Right kidney (tissue), 1 donor: ENCODE measurements at regions not wholly inside any gene's neighbourhood (a gene's known extent, or its start where the extent isn't known, plus 50 kb on each side); places are given as distances from the start of the nearest gene placed in this dataset.
"Not testable (repeated sequence)": the region's sequence is repeated elsewhere in the genome, so short reads cannot be mapped to it uniquely, and the experiment has no call there.

ENCODE experiments used
- DNase-seq: peaks from one replicate; pipeline ENCODE4 v3.0.0-alpha.2; 2016

- no peak for DNase-seq
Measured at GRCh38 chr12:92061061-92061460, 84.6 kb downstream of the BTG1 start.

DNA sequence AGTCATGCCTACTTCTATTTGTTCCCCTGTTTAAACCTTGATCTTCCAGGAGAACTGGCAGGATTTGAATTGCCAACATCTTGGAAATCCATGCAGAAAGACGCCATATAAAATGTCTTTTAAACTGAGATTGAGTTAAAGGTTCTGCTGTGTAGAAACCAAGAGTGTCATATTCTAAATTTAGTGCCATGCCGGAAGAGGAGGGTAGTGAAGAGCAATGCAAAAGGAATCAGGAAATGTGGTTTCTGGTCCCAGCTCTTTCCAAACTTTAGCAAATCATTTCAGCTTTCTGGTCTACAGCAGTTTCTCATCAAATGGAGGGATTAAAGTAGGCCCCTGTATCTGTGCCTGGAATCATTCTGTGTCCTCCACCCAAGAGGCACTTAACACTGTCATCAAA is 85.7 kb downstream of the BTG1 start:
- no peak for DNase-seq

DNA sequence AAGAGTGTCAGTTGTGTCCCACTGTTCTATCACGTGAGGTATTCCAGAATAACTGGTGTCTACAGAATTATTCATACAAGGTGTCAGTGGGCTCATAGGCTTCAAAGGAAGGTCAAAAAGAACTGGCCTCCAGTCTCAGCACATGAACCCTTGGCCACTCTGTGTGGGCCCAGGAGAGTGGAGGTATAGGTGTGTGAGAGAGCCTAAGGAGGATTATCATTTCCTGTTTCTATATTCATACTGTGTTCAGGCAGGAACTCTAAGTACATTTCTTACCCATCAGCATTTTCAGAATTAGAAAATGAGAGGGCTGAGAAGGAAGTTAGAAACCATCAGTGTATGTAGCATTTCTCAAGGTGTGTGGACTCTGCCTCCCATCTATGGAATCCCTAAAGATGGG is 87.0 kb downstream of the BTG1 start:
- no peak for DNase-seq

DNA sequence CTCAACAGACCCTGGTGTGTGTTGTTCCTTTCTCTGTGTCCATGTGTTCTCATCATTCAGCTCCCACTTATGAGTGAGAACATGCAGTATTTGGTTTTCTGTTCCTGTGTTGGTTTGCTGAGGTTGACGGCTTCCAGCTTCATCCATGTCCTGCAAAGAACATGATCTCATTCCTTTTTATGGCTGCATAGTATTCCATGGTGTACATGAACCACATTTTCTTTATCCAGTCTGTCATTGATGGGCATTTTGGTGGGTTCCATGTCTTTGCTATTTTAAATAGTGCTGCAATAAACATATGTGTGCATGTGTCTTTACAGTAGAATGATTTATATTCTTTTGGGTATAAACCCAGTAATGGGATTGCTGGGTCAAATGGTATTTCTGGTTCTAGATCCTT is 88.9 kb downstream of the BTG1 start:
- not testable (repeated sequence) for DNase-seq

- no peak for DNase-seq
Measured at GRCh38 chr12:92056290-92056689, 89.4 kb downstream of the BTG1 start.

- DNase-seq: no peak
Measured at GRCh38 chr12:92055877-92056276, 89.8 kb downstream of the BTG1 start.

DNA sequence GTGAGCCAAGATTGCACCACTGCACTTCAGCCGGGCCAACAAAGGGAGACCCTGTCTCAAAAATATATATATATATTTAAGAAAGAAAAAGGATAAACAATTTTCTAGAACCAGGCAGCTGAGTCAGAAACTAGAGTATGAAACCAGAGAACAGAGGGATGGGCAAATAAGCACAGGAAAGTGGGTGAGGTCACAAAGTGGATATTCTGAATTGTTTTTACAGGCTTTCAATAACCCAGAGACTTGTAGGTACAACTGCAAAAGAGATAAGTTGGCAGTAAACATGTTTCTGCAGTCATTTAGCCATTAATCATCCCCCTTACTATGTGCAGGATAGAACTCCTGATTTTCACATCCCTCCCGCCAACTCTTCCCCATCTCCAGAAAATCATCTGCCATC is 94.2 kb downstream of the BTG1 start:
- DNase-seq: no peak

- no peak for DNase-seq
Measured at GRCh38 chr12:92049403-92049802, 96.2 kb downstream of the BTG1 start.

DNA sequence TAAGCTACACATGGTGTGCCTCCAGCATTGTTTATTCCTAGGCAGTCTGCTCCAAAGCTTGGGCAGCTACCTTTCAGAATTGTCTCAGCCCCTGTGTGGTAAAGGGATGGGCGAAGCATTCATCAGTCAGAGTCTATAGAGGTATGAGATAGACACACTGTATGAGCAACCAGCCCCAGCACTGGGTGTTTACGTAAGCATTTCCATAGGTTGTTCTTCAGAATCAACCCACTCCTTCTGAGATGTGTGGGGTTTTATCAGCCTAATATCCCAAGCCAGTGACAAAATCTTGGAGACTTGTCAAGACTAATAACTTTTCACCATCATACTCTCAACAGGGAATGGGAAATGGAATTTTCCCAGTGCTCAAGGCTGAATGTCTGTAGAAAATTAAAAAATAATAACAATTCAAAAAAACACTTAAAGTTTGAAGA is 98.2 kb downstream of the BTG1 start:
- no peak for DNase-seq

DNA sequence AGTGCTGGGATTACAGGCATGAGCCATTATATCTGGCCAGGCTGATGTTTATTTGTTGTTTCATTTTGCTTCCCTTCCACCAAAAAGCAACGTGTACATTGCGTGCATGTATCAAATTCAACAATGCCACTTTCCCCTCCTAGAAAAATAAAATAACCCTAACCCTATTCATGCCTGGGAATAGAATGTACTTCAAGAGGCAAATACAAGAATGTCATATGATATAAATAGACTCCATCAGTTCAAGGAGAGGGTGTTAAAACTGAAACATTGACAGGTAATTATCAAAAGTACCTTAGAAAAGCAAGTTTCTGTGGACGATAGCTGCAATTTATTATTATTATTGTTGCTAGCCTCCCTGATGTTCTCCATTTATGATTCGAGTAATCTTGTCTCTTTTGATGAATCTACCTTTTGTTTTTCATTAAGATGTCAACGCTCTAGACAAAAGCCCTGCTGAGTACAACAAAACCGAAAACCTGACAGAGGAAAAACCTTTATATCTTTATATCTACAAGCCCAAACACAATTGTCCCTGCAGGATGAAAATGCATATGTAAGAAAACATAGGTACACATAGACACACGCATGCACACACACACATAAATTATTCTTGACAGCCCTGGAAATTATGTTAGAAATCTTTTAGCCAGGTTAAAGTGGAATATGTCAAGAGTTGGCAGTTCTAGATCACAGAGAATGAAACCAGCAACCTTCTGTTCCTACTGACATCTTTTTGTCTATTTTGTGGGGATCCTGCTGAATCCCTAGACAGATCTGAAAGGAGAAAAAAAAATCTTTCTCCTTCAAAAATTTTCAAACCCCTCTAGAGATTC is 98.9 kb downstream of the BTG1 start:
- DNase-seq: no peak

- DNase-seq: no peak
Measured at GRCh38 chr12:92045852-92046251, 99.8 kb downstream of the BTG1 start.

DNA sequence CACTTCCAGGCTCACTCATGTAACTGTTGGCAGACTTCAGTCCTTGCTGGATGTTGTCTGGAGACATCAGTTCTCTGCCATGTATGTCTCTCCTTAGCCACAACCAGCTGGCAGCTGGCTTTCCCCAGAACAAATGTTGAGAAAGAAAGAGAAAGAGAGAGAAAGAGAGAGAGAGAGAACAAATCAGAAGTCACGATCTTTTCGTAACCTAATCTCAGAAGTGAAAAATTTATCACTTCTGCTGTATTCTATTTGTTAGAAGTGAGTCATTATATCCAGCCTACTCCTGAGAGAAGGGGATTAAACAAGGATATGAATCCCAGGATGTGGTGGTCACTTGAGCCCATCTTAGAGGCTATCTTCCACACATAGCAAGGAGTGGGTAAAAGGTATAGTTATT is 101.2 kb downstream of the BTG1 start:
- no peak for DNase-seq

GRCh38 chr12:92042791-92043531 is 102.7 kb downstream of the BTG1 start:
- DNase-seq: no peak

- DNase-seq: no peak
Measured at GRCh38 chr12:92041742-92042141, 103.9 kb downstream of the BTG1 start.

DNA sequence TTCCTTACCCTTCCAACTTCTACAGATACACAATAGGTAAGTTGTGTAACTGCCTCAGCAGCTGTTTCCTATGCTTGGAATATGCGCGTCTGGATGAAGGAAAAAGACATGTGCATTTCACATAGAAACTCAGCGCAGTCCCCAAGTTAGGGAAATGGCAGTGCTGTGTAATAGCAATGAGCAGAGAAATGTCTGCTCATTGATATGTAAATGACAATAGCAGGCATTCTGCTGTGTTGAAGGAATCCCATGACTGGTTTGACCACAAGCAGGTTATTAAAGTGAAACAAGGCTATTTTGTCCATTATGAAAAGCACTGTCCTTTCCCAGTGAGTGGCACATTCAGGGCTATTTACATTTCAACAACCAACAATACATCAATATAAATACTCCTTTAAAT is 106.6 kb downstream of the BTG1 start:
- no peak for DNase-seq

DNA sequence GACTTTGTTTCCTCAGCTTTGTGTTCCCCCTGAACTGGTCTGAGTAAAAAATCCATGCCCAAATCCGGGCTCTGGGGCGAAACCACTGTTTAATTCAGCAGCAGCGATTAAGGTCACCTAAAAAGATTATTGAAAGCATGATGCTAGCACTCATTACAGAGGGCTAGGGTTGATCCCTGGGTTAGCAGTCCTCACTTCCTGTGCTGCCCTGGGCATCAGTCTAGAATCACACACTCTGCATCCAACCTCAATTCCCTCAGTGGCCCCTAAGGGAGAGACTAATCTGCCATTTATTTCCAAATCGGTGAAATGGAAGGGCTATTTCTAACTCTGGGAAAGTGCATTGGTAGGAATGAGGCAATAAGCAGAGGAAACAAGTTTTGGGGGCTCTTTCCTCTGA is 107.2 kb downstream of the BTG1 start:
- no peak for DNase-seq

DNA sequence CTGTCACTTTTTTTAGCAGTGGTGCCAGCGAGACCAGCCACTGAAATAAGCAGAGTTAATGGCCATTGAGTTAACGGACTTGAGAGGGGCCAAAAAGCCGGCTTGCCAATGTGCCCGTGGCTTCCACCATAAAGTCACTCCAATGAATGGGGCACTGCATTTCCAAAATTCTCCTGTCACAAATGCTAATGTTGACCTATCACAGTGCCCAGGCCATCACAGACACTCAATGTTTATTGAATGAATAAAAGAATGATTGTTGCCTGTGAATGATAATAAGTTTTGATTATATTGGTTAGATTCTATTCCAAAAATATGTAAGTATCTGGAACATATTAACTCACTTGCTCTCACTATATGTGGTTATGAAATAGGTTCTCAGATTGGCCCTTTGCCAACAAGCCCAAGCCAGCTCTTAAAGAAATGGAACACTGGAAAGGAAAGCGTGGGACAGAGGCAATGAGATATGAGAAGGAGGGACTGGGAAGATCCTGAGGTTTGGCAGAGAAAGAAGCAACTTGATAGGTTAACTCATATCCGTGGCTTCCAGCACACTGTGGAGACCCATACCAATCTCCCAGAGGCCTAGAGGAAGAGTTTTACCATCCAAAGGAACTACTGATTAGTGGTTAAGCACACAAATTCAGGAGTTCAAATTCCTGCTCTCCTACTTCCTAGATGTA is 108.7 kb downstream of the BTG1 start:
- DNase-seq: no peak

DNA sequence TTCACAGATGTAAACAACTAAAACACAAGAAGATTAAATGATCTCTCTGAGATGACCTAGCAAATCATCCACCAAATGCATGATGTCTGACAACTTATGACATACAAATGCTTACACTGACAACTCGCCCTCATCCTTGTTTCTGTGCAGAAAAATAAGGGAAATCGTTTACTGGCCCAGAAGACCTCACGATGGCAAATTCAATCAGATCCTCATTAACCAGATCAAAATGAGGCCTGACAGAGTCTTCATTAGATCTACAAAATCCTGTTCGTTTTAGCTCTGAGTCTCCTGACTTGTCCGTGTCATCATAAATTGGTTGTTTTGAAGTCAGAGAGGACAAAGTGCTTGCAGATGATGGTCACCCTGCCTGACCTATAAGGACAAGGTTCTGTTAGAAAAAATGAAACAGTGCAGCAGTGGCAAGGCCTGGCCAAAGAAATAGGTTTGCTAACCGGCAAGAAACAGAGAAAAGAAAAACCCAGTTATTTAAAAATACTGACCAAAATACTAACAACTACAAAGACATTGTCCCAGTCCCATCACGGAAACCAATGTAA is 109.5 kb downstream of the BTG1 start:
- DNase-seq: no peak

DNA sequence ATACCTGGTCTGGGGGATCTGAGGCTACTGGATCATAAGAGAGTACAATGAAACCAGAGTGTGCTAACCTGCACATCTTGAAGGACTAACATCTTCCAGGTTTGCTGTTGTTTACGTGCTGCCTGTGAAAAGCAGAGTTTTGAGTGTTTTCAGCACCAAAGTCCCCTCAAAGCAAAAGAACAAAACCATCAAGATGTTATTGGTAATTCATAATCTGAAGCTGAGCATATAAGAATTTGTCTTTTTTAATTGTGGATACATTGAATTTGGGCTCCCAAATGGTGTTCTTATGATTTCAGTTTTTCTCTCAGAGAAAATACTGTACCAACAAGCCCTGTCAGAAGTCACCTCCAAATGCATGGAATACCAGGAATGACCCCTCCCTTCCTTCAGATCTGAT is 110.2 kb downstream of the BTG1 start:
- DNase-seq: no peak

- DNase-seq: peak; percentile 11
Measured at GRCh38 chr12:92034858-92035401, 110.7 kb downstream of the BTG1 start.

- no peak for DNase-seq
Measured at GRCh38 chr12:92034083-92034482, 111.6 kb downstream of the BTG1 start.

DNA sequence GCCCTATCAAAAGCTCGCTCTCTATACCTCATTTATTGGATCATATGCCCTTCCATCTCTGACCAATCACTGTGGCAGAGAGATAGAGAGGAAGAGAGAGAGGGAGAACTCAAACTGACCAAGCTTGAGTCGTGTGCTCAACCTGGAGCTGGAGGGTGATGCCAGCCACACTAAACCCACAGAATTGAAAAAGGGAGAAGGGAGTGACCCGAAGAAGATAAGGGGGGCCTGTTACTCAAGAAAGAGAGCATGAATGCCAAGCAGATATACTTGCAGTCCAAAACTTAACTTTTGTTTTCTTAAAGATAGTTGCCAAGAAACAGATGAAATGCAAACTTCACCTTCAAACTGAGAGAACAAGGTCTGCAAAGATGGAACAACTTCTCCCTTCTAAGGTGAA is 112.7 kb downstream of the BTG1 start:
- DNase-seq: no peak

- DNase-seq: no peak
Measured at GRCh38 chr12:92032101-92032500, 113.5 kb downstream of the BTG1 start.
